ENCODE measurements at regions not wholly inside any gene's neighbourhood (a gene's known extent, or its start where the extent isn't known, plus 50 kb on each side); places are given as distances from the start of the nearest gene placed in this dataset.

- Histone ChIP-seq H3K27ac (ENCODE audit: control insufficient read depth, insufficient read depth) (no peak overlapping the region), H3K9me3 (replicated peaks; ENCODE audit: control insufficient read depth, insufficient read depth, low read length) (peaks cover 16% of the 10 kb centered on the region), H2AFZ (ENCODE audit: control insufficient read depth, low read depth, low read length) (no peak overlapping the region), H3K4me1 (ENCODE audit: control insufficient read depth, insufficient read depth, low read length) (no peaks in the 10 kb centered on the region), H3K4me2 (ENCODE audit: control insufficient read depth, insufficient read depth) (no peak overlapping the region), H4K20me1 (ENCODE audit: control insufficient read depth, insufficient read depth) (no peaks in the 10 kb centered on the region), H3K4me3 (no peak overlapping the region), H3K9ac (ENCODE audit: control insufficient read depth, insufficient read depth, low read length) (no peak overlapping the region), H3K79me2 (ENCODE audit: control insufficient read depth, insufficient read depth, low read length) (no peaks in the 10 kb centered on the region), H3K36me3 (ENCODE audit: control insufficient read depth in 2 of 2, insufficient read depth in 2 of 2, low read length in 1 of 2) (no peaks in the 10 kb centered on the region), H3K27me3 (replicated peaks in 1 of 2; ENCODE audit: control insufficient read depth in 2 of 2, insufficient read depth in 2 of 2, low read length in 1 of 2) (no peaks in the 10 kb centered on the region)
- ATAC-seq (no peak), FAIRE-seq (no peak), DNase-seq (ENCODE audit: low read depth, low spot score) (no peak)
- ChIA-PET CTCF (no interaction called here), SMC1A (ENCODE audit: uncharacterized antibody, unreplicated experiment) (no interaction called here), POLR2A (no interaction called here), RAD21 (ENCODE audit: unreplicated experiment) (no interaction called here)
- 39% methylated on average over 2 of the region's 2 CpGs for WGBS (ENCODE audit: insufficient coverage, insufficient replicate concordance, low lambda C conversion rate, missing lambda C conversion rate)
- in situ Hi-C loops (cut with MboI) (no loop called here), intact Hi-C loops (cut with micrococcal nuclease; ENCODE audit: unreplicated experiment) (no loop called here)
- no TSS peak for BruUV-seq (replicated peaks)
- no peak for TF ChIP-seq FOXM1 (IDR thresholded peaks at IDR 0.05; ENCODE audit: low read depth, low read length)
- no peak for TF ChIP-seq STAT1 (conservative IDR thresholded peaks at IDR 0.05)
- no peak for TF ChIP-seq YY1 (IDR thresholded peaks at IDR 0.05; ENCODE audit: low read depth, low read length)
- TF ChIP-seq ZNF217 (IDR thresholded peaks at IDR 0.05): no peak
- TF ChIP-seq TBL1XR1 (IDR thresholded peaks at IDR 0.05; ENCODE audit: low read depth, low read length): no peak
- no peak for TF ChIP-seq DPF2 (IDR thresholded peaks at IDR 0.05)
- TF ChIP-seq CUX1 (IDR thresholded peaks at IDR 0.05; ENCODE audit: insufficient replicate concordance, low read depth, low read length): no peak
- TF ChIP-seq RAD51 (IDR thresholded peaks at IDR 0.05): no peak
- TF ChIP-seq ZBTB33 (IDR thresholded peaks at IDR 0.05): no peak
- TF ChIP-seq CREB1 (IDR thresholded peaks at IDR 0.05; ENCODE audit: low read depth): no peak
- no peak for TF ChIP-seq GATAD2B (conservative IDR thresholded peaks at IDR 0.05; ENCODE audit: low read depth)
- no peak for TF ChIP-seq SMAD5 (IDR thresholded peaks at IDR 0.05; ENCODE audit: low read depth)
- TF ChIP-seq TCF12 (IDR thresholded peaks at IDR 0.05; ENCODE audit: low read depth, low read length): no peak
- no peak for TF ChIP-seq EP300 (IDR thresholded peaks at IDR 0.05; ENCODE audit: borderline replicate concordance in 1 of 2, control insufficient read depth in 1 of 2, low read depth in 2 of 2, low read length in 2 of 2)
- no peak for TF ChIP-seq E2F4 (IDR thresholded peaks at IDR 0.05; ENCODE audit: low read depth, low read length)
- no peak for TF ChIP-seq CBX5 (IDR thresholded peaks at IDR 0.05; ENCODE audit: low read depth)
- TF ChIP-seq RB1 (IDR thresholded peaks at IDR 0.05; ENCODE audit: borderline replicate concordance): no peak
These were observed 109.1 kb upstream of the MED14 start for GRCh38 chrX:40844471-40844870.
